ENCODE measurements at regions not wholly inside any gene's neighbourhood (a gene's known extent, or its start where the extent isn't known, plus 50 kb on each side); places are given as distances from the start of the nearest gene placed in this dataset.

DNA sequence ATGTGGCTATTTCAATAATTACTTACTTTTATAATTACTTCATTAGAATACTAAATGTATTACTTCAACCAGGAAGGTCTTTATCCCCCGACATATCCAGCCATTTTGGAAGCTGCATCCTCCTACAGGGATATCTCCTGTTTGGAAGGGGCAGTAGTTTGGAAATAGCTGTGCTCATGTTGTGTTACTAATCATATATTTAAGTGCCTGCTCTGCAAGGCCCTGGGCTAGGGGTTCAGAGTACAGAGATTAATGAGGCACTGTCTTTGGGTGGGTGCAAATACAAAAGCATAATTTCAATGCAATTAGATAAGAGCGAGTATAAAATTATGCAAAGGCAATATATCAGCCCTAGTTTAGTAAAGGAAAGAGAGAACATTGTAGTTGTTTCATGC lies 146.3 kb upstream of the RARB start:
- no peaks in the 10 kb centered on the region for H3K27me3 ChIP-seq (ENCODE audit: control insufficient read depth, insufficient read depth, low read length)
- intact Hi-C loops (cut with micrococcal nuclease; ENCODE audit: unreplicated experiment) = no loop called here
- ATAC-seq = no peak
- ChIA-PET CTCF (no interaction called here), POLR2A (no interaction called here)
- H3K9me3 ChIP-seq (ENCODE audit: control insufficient read depth, insufficient read depth, low read depth, low read length) = no peaks in the 10 kb centered on the region
- DNase-seq (ENCODE audit: low read depth, low spot score) = no peak
- H3K4me3 ChIP-seq (ENCODE audit: low read depth in 2 of 2, low read length in 2 of 2) = no peak overlapping the region
- in situ Hi-C loops (cut with HindIII; ENCODE audit: low pct_unique_long_range_greater_than_20kb, low sequenced_read_pairs) = no loop called here
- no peaks in the 10 kb centered on the region for H3K4me1 ChIP-seq (ENCODE audit: control insufficient read depth, insufficient read depth, low read length)
- no peaks in the 10 kb centered on the region for H3K36me3 ChIP-seq (ENCODE audit: control insufficient read depth, insufficient read depth, low read length)
- BruUV-seq (replicated peaks) = no TSS peak
- TF ChIP-seq SIN3A (IDR thresholded peaks at IDR 0.05; ENCODE audit: borderline replicate concordance, insufficient read depth, low read depth, low read length) (no peak), REST (IDR thresholded peaks at IDR 0.05; ENCODE audit: insufficient read depth in 1 of 2, low read depth in 2 of 2, low read length in 1 of 2) (no peak), POLR2AphosphoS5 (IDR thresholded peaks at IDR 0.05; ENCODE audit: low read depth, low read length) (no peak), TCF7L2 (IDR thresholded peaks at IDR 0.05; ENCODE audit: low read depth, low read length) (no peak)
- TF ChIP-seq, protein P1, sequence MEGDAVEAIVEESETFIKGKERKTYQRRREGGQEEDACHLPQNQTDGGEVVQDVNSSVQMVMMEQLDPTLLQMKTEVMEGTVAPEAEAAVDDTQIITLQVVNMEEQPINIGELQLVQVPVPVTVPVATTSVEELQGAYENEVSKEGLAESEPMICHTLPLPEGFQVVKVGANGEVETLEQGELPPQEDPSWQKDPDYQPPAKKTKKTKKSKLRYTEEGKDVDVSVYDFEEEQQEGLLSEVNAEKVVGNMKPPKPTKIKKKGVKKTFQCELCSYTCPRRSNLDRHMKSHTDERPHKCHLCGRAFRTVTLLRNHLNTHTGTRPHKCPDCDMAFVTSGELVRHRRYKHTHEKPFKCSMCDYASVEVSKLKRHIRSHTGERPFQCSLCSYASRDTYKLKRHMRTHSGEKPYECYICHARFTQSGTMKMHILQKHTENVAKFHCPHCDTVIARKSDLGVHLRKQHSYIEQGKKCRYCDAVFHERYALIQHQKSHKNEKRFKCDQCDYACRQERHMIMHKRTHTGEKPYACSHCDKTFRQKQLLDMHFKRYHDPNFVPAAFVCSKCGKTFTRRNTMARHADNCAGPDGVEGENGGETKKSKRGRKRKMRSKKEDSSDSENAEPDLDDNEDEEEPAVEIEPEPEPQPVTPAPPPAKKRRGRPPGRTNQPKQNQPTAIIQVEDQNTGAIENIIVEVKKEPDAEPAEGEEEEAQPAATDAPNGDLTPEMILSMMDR (IDR thresholded peaks at IDR 0.05) = no peak
- H3K27ac ChIP-seq (ENCODE audit: low read length) = no peak overlapping the region

GRCh38 chr3:25283613-25284012 lies 144.4 kb upstream of the RARB start:
- POLR2A ChIA-PET = no interaction called here
- Histone ChIP-seq H3K27me3 (ENCODE audit: control insufficient read depth, insufficient read depth, low read length) (no peaks in the 10 kb centered on the region), H3K4me3 (ENCODE audit: low read depth in 2 of 2, low read length in 2 of 2) (no peak overlapping the region), H3K4me1 (ENCODE audit: control insufficient read depth, insufficient read depth, low read length) (no peaks in the 10 kb centered on the region), H3K27ac (ENCODE audit: low read length) (no peak overlapping the region), H3K9me3 (ENCODE audit: control insufficient read depth, insufficient read depth, low read depth, low read length) (no peaks in the 10 kb centered on the region), H3K36me3 (ENCODE audit: control insufficient read depth, insufficient read depth, low read length) (no peaks in the 10 kb centered on the region)
- DNase-seq (ENCODE audit: low read depth, low spot score) (no peak), ATAC-seq (no peak)
- CTCF ChIA-PET = no interaction called here
- no peak for TF ChIP-seq SIN3A (IDR thresholded peaks at IDR 0.05; ENCODE audit: borderline replicate concordance, insufficient read depth, low read depth, low read length)
- TF ChIP-seq, protein P1 (IDR thresholded peaks at IDR 0.05) = no peak
- no peak for TF ChIP-seq TCF7L2 (IDR thresholded peaks at IDR 0.05; ENCODE audit: low read depth, low read length)
- TF ChIP-seq REST (IDR thresholded peaks at IDR 0.05; ENCODE audit: insufficient read depth in 1 of 2, low read depth in 2 of 2, low read length in 1 of 2) = no peak
- TF ChIP-seq POLR2AphosphoS5 (IDR thresholded peaks at IDR 0.05; ENCODE audit: low read depth, low read length) = no peak
- in situ Hi-C loops (cut with HindIII; ENCODE audit: low pct_unique_long_range_greater_than_20kb, low sequenced_read_pairs) = no loop called here
- no TSS peak for BruUV-seq (replicated peaks)
- intact Hi-C loops (cut with micrococcal nuclease; ENCODE audit: unreplicated experiment) = no loop called here
